RWPE1 (cell line): ENCODE measurements at regions not wholly inside any gene's neighbourhood (a gene's known extent, or its start where the extent isn't known, plus 50 kb on each side); places are given as distances from the start of the nearest gene placed in this dataset.
"Not testable (repeated sequence)": the region's sequence is repeated elsewhere in the genome, so short reads cannot be mapped to it uniquely, and the experiment has no call there.

ENCODE experiments used
- CTCF ChIA-PET: fragments of 350-600 bp; sonication (Branson Sonifier 250); formaldehyde crosslinking; extraction: SDS; loops from one replicate; lab custom pipeline; 2021; lab: Yijun Ruan, JAX
- POLR2A ChIA-PET: fragments of 400-600 bp; formaldehyde crosslinking; extraction: SDS; loops from one replicate; lab custom pipeline; 2020; ENCODE audit warnings: antibody characterized with exemption; ENCODE audit not compliant: low non-redundant PET; lab: Yijun Ruan, JAX
- DNase-seq: peaks from one replicate; pipeline ENCODE4 v3.0.0; 2012; ENCODE audit warnings: low spot score
- H3K27ac ChIP-seq: fragments of 450-650 bp; 2 replicates; pipeline ENCODE4 v1.5.1; 2017
- CTCF ChIP-seq: fragments of 450-650 bp; conservative IDR thresholded peaks from 2 replicates; pipeline ENCODE4 v1.5.1; 2017; ENCODE audit warnings: low read depth, mild to moderate bottlenecking

- ChIA-PET CTCF (interaction anchor here (0.6 to 1.0 kb wide), 3 partner anchors 35 to 1667 kb away, joined by 3 read pairs; no protein-coding TSS in a partner anchor), POLR2A (no interaction called here)
- no peak for DNase-seq
- no peak overlapping the region for H3K27ac ChIP-seq
- no peak for TF ChIP-seq CTCF
These were observed 250.4 kb upstream of the SLC16A7 start for GRCh38 chr12:59345406-59345805.

GRCh38 chr12:59344224-59344623, 251.6 kb upstream of the SLC16A7 start:
- ChIA-PET CTCF (interaction anchor here (0.7 kb wide), 1 partner anchor 729 kb away, joined by 3 read pairs; no protein-coding TSS in a partner anchor), POLR2A (no interaction called here)
- TF ChIP-seq CTCF = no peak
- H3K27ac ChIP-seq = no peak overlapping the region
- DNase-seq = no peak

GRCh38 chr12:59329462-59329861, 266.4 kb upstream of the SLC16A7 start:
- DNase-seq = no peak
- ChIA-PET CTCF (no interaction called here), POLR2A (no interaction called here)
- no peak for TF ChIP-seq CTCF
- H3K27ac ChIP-seq = no peak overlapping the region

- DNase-seq, H3K27ac ChIP-seq: not testable (repeated sequence)
These were observed 267.3 kb upstream of the SLC16A7 start for GRCh38 chr12:59328395-59329075.

GRCh38 chr12:59326457-59326856, 269.4 kb upstream of the SLC16A7 start:
- H3K27ac ChIP-seq, CTCF ChIA-PET, DNase-seq, POLR2A ChIA-PET: not testable (repeated sequence)

More at GRCh38 chr12:59328395-59329075, 267.3 kb upstream of the SLC16A7 start:
- POLR2A ChIA-PET, CTCF ChIA-PET: not testable (repeated sequence)

- DNase-seq = no peak
- no peak for TF ChIP-seq CTCF
- CTCF ChIA-PET = no interaction called here
- POLR2A ChIA-PET = no interaction called here
- H3K27ac ChIP-seq = no peak overlapping the region
These were observed 273.4 kb upstream of the SLC16A7 start for GRCh38 chr12:59322473-59322872.

GRCh38 chr12:59321278-59321677, 274.6 kb upstream of the SLC16A7 start:
- POLR2A ChIA-PET = no interaction called here
- TF ChIP-seq CTCF = no peak
- CTCF ChIA-PET = interaction anchor here (0.6 kb wide), 1 partner anchor 1688 kb away, joined by 3 read pairs; the partner anchor contains the start of gene B4GALNT1
- no peak overlapping the region for H3K27ac ChIP-seq
- DNase-seq = no peak
